ENCODE measurements at regions not wholly inside any gene's neighbourhood (a gene's known extent, or its start where the extent isn't known, plus 50 kb on each side); places are given as distances from the start of the nearest gene placed in this dataset.
"Not testable (repeated sequence)": the region's sequence is repeated elsewhere in the genome, so short reads cannot be mapped to it uniquely, and the experiment has no call there.

DNA sequence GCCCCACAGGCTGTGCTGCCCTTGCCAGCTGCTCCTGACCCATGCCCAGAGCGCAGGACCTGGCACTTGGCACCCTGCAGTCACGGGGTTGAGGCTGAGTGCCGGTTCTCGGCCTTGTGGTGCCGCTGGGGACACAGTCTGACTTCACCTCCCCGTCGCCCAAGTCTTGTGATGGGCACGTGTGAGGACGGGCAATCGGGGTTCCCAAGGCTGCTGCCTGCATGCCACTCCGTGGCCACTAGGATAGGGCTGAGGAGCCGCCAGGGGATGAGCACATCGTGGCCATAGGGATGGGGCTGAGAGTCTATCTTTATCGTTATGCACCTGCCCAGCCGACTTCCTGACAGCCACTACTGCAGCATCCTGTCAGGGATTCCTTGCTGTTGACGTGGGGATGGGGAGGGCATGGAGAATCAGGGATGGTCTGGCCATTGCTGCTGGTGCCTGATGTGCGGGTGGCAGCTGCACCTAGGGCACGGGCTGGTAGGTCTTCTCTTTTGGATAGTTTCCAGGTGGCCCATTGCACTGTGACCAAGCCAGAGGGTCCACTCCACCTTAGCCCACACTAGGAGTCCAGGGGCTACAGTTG, 243.5 kb downstream of the FOXD4L6 start:
- BruUV-seq (replicated peaks); H3K36me3 ChIP-seq (ENCODE audit: insufficient read depth, low read length, poor library complexity, severe bottlenecking); H3K27ac ChIP-seq (ENCODE audit: low read depth, low read length, poor library complexity, severe bottlenecking); H3K4me3 ChIP-seq (ENCODE audit: low read depth, low read length, poor library complexity, severe bottlenecking); CTCF ChIA-PET; H3K4me1 ChIP-seq (ENCODE audit: insufficient read depth, low read length, poor library complexity, severe bottlenecking); H3K27me3 ChIP-seq (replicated peaks; ENCODE audit: insufficient read depth, low read depth, low read length, poor library complexity); POLR2A ChIA-PET (ENCODE audit: low non-redundant PET); intact Hi-C loops (cut with micrococcal nuclease; ENCODE audit: unreplicated experiment); DNase-seq (ENCODE audit: low spot score): not testable (repeated sequence)
- H3K9me3 ChIP-seq (ENCODE audit: low read depth, low read length, poor library complexity, severe bottlenecking), result peaks cover 14% of the 10 kb centered on the region

GRCh38 chr9:40884072-40884901, 244.2 kb downstream of the FOXD4L6 start:
- Histone ChIP-seq H3K4me1 (ENCODE audit: insufficient read depth, low read length, poor library complexity, severe bottlenecking) (no peaks in the 10 kb centered on the region), H3K27me3 (replicated peaks; ENCODE audit: insufficient read depth, low read depth, low read length, poor library complexity) (no peaks in the 10 kb centered on the region), H3K9me3 (ENCODE audit: low read depth, low read length, poor library complexity, severe bottlenecking) (peaks cover 16% of the 10 kb centered on the region), H3K27ac (ENCODE audit: low read depth, low read length, poor library complexity, severe bottlenecking) (no peak overlapping the region), H3K36me3 (ENCODE audit: insufficient read depth, low read length, poor library complexity, severe bottlenecking) (no peaks in the 10 kb centered on the region), H3K4me3 (ENCODE audit: low read depth, low read length, poor library complexity, severe bottlenecking) (no peak overlapping the region)
- POLR2A ChIA-PET (ENCODE audit: low non-redundant PET), result no interaction called here
- TF ChIP-seq EZH2 (IDR thresholded peaks at IDR 0.05; ENCODE audit: borderline replicate concordance, low read depth, low read length, poor library complexity, severe bottlenecking), result no peak
- TF ChIP-seq, protein P1, sequence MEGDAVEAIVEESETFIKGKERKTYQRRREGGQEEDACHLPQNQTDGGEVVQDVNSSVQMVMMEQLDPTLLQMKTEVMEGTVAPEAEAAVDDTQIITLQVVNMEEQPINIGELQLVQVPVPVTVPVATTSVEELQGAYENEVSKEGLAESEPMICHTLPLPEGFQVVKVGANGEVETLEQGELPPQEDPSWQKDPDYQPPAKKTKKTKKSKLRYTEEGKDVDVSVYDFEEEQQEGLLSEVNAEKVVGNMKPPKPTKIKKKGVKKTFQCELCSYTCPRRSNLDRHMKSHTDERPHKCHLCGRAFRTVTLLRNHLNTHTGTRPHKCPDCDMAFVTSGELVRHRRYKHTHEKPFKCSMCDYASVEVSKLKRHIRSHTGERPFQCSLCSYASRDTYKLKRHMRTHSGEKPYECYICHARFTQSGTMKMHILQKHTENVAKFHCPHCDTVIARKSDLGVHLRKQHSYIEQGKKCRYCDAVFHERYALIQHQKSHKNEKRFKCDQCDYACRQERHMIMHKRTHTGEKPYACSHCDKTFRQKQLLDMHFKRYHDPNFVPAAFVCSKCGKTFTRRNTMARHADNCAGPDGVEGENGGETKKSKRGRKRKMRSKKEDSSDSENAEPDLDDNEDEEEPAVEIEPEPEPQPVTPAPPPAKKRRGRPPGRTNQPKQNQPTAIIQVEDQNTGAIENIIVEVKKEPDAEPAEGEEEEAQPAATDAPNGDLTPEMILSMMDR (conservative IDR thresholded peaks at IDR 0.05; ENCODE audit: low read depth, low read length), result no peak
- no TSS peak for BruUV-seq (replicated peaks)
- intact Hi-C loops (cut with micrococcal nuclease; ENCODE audit: unreplicated experiment), result no loop called here
- no peak for DNase-seq (ENCODE audit: low spot score)
- CTCF ChIA-PET, result no interaction called here

DNA sequence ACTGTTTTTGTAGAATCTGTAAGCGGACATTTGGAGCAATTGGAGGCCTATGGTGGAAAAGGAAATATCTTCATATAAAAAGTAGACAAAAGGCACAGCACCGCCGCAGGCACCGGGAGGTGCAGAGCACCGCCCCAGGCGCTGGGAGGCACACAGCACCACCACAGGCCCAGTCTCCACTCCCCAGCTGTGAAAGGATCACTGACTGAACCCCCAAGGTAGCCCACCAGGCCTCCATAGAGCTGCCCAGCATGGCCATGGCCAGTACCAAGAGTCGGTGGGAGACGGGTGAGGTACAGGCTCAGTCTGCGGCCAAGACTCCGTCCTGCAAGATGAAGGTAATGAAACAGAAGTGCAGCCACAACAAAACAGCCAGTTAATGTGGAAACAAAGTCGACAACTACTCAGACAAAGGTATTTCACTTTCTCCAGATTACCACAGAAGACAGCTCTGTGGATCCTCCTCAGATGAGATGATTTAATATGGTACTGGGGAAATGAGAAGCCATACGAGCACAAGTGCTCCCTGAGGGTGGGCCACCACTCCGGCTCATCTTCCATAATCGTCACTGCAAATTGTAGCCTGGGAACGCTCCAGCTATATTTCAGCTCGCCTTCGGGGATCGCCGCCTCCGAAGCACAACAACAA, 244.9 kb downstream of the FOXD4L6 start:
- peaks cover 16% of the 10 kb centered on the region for H3K9me3 ChIP-seq (ENCODE audit: low read depth, low read length, poor library complexity, severe bottlenecking)
- H3K36me3 ChIP-seq (ENCODE audit: insufficient read depth, low read length, poor library complexity, severe bottlenecking); BruUV-seq (replicated peaks); H3K4me1 ChIP-seq (ENCODE audit: insufficient read depth, low read length, poor library complexity, severe bottlenecking); intact Hi-C loops (cut with micrococcal nuclease; ENCODE audit: unreplicated experiment); H3K4me3 ChIP-seq (ENCODE audit: low read depth, low read length, poor library complexity, severe bottlenecking); CTCF ChIA-PET; POLR2A ChIA-PET (ENCODE audit: low non-redundant PET); H3K27me3 ChIP-seq (replicated peaks; ENCODE audit: insufficient read depth, low read depth, low read length, poor library complexity); H3K27ac ChIP-seq (ENCODE audit: low read depth, low read length, poor library complexity, severe bottlenecking); DNase-seq (ENCODE audit: low spot score): not testable (repeated sequence)

- BruUV-seq (replicated peaks); CTCF ChIA-PET; POLR2A ChIA-PET (ENCODE audit: low non-redundant PET); H3K27ac ChIP-seq (ENCODE audit: low read depth, low read length, poor library complexity, severe bottlenecking); intact Hi-C loops (cut with micrococcal nuclease; ENCODE audit: unreplicated experiment); H3K4me3 ChIP-seq (ENCODE audit: low read depth, low read length, poor library complexity, severe bottlenecking); H3K4me1 ChIP-seq (ENCODE audit: insufficient read depth, low read length, poor library complexity, severe bottlenecking); DNase-seq (ENCODE audit: low spot score); H3K27me3 ChIP-seq (replicated peaks; ENCODE audit: insufficient read depth, low read depth, low read length, poor library complexity); H3K36me3 ChIP-seq (ENCODE audit: insufficient read depth, low read length, poor library complexity, severe bottlenecking): not testable (repeated sequence)
- H3K9me3 ChIP-seq (ENCODE audit: low read depth, low read length, poor library complexity, severe bottlenecking), result peaks cover 12% of the 10 kb centered on the region
These were observed 254.7 kb downstream of the FOXD4L6 start for GRCh38 chr9:40873753-40874295.

- intact Hi-C loops (cut with micrococcal nuclease; ENCODE audit: unreplicated experiment); CTCF ChIA-PET; H3K27ac ChIP-seq (ENCODE audit: low read depth, low read length, poor library complexity, severe bottlenecking); H3K4me1 ChIP-seq (ENCODE audit: insufficient read depth, low read length, poor library complexity, severe bottlenecking); H3K27me3 ChIP-seq (replicated peaks; ENCODE audit: insufficient read depth, low read depth, low read length, poor library complexity); H3K4me3 ChIP-seq (ENCODE audit: low read depth, low read length, poor library complexity, severe bottlenecking); DNase-seq (ENCODE audit: low spot score); H3K36me3 ChIP-seq (ENCODE audit: insufficient read depth, low read length, poor library complexity, severe bottlenecking); BruUV-seq (replicated peaks); POLR2A ChIA-PET (ENCODE audit: low non-redundant PET): not testable (repeated sequence)
- H3K9me3 ChIP-seq (ENCODE audit: low read depth, low read length, poor library complexity, severe bottlenecking), result peaks cover 12% of the 10 kb centered on the region
These were observed 260.0 kb downstream of the FOXD4L6 start for GRCh38 chr9:40868437-40868836.

Data from A673 (cell line).